GM10266 (cell line): ENCODE measurements at regions not wholly inside any gene's neighbourhood (a gene's known extent, or its start where the extent isn't known, plus 50 kb on each side); places are given as distances from the start of the nearest gene placed in this dataset.
A peak's percentile ranks its signal among the peaks of the same experiment; 100 is the strongest.
"Not testable (repeated sequence)": the region's sequence is repeated elsewhere in the genome, so short reads cannot be mapped to it uniquely, and the experiment has no call there.

ENCODE experiments used
- DNase-seq: peaks from one replicate; pipeline ENCODE4 v3.0.0; 2012; ENCODE audit errors: extremely low spot score
- CTCF ChIP-seq: IDR thresholded peaks from 2 replicates; pipeline ENCODE4 v1.5.1; 2012; ENCODE audit warnings: mild to moderate bottlenecking, low read depth; ENCODE audit not compliant: control insufficient read depth, insufficient read depth; ENCODE audit errors: missing control alignments

DNA sequence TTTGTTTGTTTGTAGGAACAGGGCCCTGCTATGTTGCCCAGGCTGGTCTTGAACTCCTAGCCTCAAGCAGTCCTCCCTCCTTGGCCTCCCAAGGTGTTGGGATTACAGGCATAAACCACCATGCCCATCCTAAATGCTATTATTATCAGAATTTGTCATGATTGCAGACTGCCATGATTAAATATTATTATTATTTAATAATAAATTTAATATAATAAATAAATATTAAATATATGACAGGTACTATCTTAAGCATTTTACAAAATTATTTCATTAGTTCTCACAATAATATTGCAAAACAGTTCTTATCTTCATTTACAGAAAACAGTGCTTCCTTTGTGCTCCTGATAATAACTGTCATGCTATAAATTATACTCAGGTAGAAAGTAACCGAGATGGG lies 133.4 kb upstream of the JADE1 start:
- DNase-seq = no peak
- no peak for TF ChIP-seq CTCF

DNA sequence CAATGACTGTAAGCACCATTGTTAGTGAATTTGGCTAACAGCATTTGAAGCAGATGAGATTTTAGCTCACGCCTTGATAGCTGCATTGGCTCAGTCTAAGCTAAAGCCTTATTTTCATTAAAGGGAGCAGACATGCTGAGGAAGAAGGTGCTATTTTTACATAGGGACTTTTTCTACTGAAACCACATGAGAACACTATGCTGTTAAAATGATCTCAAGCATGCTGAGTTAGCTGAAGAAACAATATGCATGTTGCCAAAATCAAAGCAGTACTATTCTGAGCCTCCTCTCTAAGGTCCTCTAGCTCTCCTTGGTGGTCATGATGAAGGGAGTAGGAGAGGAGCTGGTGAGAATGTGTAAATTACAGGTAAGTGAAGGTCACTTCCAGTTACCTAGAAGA lies 134.4 kb upstream of the JADE1 start:
- peak; percentile 85 for DNase-seq
- peak; percentile 40 for TF ChIP-seq CTCF

DNA sequence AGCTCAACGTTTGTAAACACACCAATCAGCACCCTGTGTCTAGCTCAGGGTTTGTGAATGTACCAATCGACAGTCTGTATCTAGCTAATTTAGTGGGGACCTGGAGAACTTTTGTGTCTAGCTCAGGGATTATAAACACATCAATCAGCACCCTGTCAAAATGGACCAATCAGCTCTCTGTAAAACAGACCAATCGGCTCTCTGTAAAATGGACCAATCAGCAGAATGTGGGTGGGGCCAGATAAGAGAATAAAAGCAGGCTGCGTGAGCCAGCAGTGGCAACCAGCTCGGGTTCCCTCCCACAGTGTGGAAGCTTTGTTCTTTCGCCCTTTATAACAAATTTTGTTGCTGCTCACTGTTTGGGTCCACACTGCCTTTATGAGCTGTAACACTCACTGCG lies 136.3 kb upstream of the JADE1 start:
- not testable (repeated sequence) for DNase-seq

DNA sequence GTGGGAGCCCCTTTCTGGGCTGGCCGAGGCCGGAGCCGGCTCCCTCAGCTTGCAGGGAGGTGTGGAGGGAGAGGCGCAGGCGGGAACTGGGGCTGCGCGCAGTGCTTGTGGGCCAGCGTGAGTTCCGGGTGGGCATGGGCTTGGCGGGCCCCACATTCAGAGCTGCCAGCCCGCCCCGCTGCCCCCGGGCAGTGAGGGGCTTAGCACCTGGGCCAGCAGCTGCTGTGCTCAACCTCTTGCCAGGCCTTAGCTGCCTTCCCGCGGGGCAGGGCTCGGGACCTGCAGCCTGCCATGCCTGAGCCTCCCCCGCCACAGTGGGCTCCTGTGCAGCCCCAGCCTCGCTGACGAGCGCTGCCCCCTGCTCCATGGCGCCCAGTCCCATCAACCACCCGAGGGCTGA lies 136.9 kb upstream of the JADE1 start:
- DNase-seq = not testable (repeated sequence)

DNA sequence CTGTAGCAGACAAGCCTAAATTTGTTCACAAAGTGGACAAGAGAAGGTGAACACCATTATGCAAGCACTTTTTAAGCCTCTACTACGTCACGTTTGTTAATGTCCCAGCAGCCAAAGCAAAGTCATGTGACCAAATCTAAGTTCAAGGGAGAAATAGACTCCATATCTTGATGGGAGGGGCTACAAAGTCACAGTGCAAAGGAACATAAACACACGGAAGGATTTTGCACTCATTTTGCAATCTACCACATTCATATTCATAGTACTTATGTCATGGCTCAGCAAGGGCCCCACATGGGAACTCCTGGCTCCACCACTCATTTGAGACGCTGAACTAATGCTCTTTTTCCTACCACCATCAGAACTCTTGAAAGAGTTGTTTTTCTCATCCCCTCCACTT lies 139.0 kb upstream of the JADE1 start:
- no peak for DNase-seq
- TF ChIP-seq CTCF = no peak

GRCh38 chr4:128668566-128668965 lies 140.9 kb upstream of the JADE1 start:
- no peak for TF ChIP-seq CTCF
- no peak for DNase-seq

- no peak for TF ChIP-seq CTCF
- DNase-seq = no peak
Measured at GRCh38 chr4:128665514-128665913, 144.0 kb upstream of the JADE1 start.

- TF ChIP-seq CTCF = no peak
- DNase-seq = no peak
Measured at GRCh38 chr4:128663325-128663724, 146.2 kb upstream of the JADE1 start.
